Erythroblast (primary cell): ENCODE measurements at regions not wholly inside any gene's neighbourhood (a gene's known extent, or its start where the extent isn't known, plus 50 kb on each side); places are given as distances from the start of the nearest gene placed in this dataset.

Experiments used
- DNase-seq, 2 experiments: peaks; one replicate each; lab custom pipeline; 2025; lab: John Stamatoyannopoulos, UW
- GATA1 ChIP-seq: IDR thresholded peaks from 2 replicates; pipeline ENCODE4 v1.6.1; 2011; ENCODE audit warnings: low read depth, mild to moderate bottlenecking, control low read depth, low read length, moderate library complexity
- POLR2A ChIP-seq: IDR thresholded peaks from 2 replicates; pipeline ENCODE4 v1.6.1; 2011; ENCODE audit warnings: mild to moderate bottlenecking, low read length

GRCh38 chr22:48445113-48445827 lies 1382.4 kb downstream of the BRD1 start:
- no peak for DNase-seq
- TF ChIP-seq POLR2A (no peak), GATA1 (no peak)

GRCh38 chr22:48444320-48445112 lies 1383.2 kb downstream of the BRD1 start:
- no peak for DNase-seq
- no peak for TF ChIP-seq POLR2A
- no peak for TF ChIP-seq GATA1

GRCh38 chr22:48443680-48444079 lies 1384.0 kb downstream of the BRD1 start:
- TF ChIP-seq GATA1: no peak
- TF ChIP-seq POLR2A: no peak
- no peak for DNase-seq

GRCh38 chr22:48442663-48443062 lies 1385.0 kb downstream of the BRD1 start:
- TF ChIP-seq POLR2A (no peak), GATA1 (no peak)
- no peak for DNase-seq

- no peak for TF ChIP-seq GATA1
Measured at GRCh38 chr22:48441553-48441850, 1386.2 kb downstream of the BRD1 start.

GRCh38 chr22:48440673-48441552 lies 1386.8 kb downstream of the BRD1 start:
- no peak for DNase-seq
- TF ChIP-seq POLR2A: no peak
- TF ChIP-seq GATA1: no peak

More at GRCh38 chr22:48441553-48441850, 1386.2 kb downstream of the BRD1 start:
- DNase-seq: no peak

GRCh38 chr22:48440176-48440575 lies 1387.5 kb downstream of the BRD1 start:
- no peak for TF ChIP-seq POLR2A
- TF ChIP-seq GATA1: no peak
- DNase-seq: no peak

- TF ChIP-seq GATA1 (no peak), POLR2A (no peak)
Measured at GRCh38 chr22:48439560-48440135, 1388.0 kb downstream of the BRD1 start.

GRCh38 chr22:48438800-48439559 lies 1388.7 kb downstream of the BRD1 start:
- no peak for DNase-seq
- TF ChIP-seq GATA1 (no peak), POLR2A (no peak)

More at GRCh38 chr22:48439560-48440135, 1388.0 kb downstream of the BRD1 start:
- DNase-seq: no peak

GRCh38 chr22:48438096-48438495 lies 1389.6 kb downstream of the BRD1 start:
- no peak for DNase-seq
- no peak for TF ChIP-seq GATA1
- no peak for TF ChIP-seq POLR2A

GRCh38 chr22:48436201-48436931 lies 1391.3 kb downstream of the BRD1 start:
- DNase-seq: no peak
- TF ChIP-seq POLR2A: no peak
- TF ChIP-seq GATA1: no peak

- TF ChIP-seq GATA1 (no peak), POLR2A (no peak)
- DNase-seq: no peak
Measured at GRCh38 chr22:48434868-48435250, 1392.8 kb downstream of the BRD1 start.
